ENCODE measurements at regions not wholly inside any gene's neighbourhood (a gene's known extent, or its start where the extent isn't known, plus 50 kb on each side); places are given as distances from the start of the nearest gene placed in this dataset.
"Not testable (repeated sequence)": the region's sequence is repeated elsewhere in the genome, so short reads cannot be mapped to it uniquely, and the experiment has no call there.

DNA sequence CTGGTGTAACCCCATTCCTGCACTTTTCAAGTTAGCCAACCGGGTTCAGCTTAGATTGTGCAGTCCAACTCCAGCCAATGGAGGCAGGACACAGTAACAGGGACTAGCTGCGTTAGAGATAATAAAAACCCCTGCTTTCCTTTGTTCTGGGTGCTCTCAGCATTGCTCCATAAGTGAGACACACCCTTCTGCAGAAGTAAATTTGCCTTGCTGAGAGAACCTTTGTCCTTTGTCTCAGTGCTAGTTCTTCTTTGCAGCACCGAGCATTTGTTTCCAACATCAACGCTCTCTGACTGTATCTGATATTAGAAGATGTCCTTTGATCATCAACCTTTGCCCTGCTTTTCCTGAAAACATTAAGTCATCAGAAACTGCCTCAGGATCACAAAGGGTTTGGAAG lies 169.5 kb upstream of the OR13F1 start:
- no peak for DNase-seq

- no peak for DNase-seq
These were observed 164.4 kb upstream of the OR13F1 start for GRCh38 chr9:104339692-104340091.

GRCh38 chr9:104342552-104342951 lies 161.5 kb upstream of the OR13F1 start:
- DNase-seq, result no peak

DNA sequence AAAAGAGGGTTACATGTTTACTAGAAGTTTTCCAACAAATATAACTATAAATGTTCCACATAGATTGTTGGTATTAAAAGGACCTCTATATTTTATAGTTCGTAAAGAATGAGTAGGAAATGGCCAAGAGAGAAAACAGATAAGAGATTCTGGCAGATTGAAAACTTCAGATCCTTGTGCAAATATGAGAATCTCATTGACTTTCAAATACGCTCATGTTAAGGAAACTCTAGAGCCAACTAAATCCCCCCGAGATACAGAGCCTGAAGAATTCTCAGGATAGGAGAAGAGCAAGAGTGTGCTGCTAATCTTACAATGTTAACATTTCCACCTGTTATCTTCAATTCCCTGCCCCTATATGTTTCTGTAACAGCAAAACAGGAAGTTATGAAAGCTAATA lies 159.0 kb upstream of the OR13F1 start:
- no peak for DNase-seq

DNA sequence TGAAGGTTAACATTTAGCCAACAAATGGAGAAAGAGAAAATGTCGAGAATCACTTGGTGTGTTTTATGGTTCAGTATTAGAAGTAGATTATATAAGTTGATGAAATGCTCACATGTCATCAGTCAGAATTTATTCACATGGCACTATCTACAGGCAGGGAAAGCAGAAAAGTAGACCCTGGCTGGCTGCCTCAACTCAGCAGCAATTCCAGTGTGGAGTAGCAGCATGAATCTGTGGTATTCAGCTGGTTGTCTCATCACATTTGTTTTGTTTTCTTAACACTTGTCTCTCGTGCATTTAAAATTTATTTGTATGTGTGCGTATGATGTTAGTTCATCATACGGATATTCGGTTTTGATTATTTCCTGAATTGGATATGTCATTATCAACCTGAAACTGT lies 153.5 kb upstream of the OR13F1 start:
- no peak for DNase-seq

GRCh38 chr9:104351726-104352125 lies 152.3 kb upstream of the OR13F1 start:
- no peak for DNase-seq

GRCh38 chr9:104361207-104361606 lies 142.9 kb upstream of the OR13F1 start:
- no peak for DNase-seq

DNA sequence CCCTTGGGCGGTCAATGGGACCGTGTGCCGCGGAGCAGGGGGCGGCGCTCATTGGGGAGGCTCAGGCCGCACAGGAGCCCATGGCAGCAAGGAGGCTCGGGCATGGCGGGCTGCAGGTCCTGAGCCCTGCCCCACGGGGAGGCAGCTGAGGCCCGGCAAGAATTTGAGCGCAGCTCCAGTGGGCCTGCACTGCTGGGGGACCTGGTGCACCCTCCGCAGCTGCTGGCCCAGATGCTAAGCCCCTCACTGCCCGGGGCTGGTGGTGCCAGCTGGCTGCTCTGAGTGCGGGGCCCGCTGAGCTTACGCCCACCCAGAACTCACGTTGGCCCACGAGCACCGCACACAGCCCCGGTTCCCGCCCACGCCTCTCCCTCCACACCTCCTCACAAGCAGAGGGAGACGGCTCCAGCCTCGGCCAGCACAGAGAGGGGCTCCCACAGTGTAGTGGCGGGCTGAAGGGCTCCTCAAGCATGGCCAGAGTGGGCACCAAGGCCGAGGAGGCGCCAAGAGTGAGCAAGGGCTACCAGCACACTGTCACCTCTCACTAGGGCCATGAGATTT lies 141.1 kb upstream of the OR13F1 start:
- no peak for DNase-seq

GRCh38 chr9:104367507-104367906 lies 136.6 kb upstream of the OR13F1 start:
- DNase-seq, result peak; percentile 9

- not testable (repeated sequence) for DNase-seq
These were observed 135.7 kb upstream of the OR13F1 start for GRCh38 chr9:104368318-104368717.

DNA sequence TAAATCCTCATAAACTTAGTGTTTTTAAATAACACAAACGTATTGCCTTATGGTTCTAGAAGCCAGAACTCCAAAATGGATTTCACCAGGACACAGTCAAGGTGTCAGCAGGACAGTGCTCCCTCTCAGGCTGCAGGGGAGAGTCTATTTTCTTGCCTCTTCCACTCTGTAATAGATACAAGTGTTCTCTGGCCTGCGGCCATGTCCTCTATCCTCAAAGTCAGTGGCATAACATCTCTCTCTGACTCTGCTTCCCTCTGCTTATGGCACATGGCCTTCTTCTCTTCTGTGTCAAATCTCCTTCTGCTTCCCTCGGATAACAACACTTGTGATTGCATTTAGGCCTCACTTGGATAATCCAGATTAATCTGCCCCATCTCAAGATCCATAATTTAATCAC lies 129.4 kb upstream of the OR13F1 start:
- DNase-seq, result no peak

DNA sequence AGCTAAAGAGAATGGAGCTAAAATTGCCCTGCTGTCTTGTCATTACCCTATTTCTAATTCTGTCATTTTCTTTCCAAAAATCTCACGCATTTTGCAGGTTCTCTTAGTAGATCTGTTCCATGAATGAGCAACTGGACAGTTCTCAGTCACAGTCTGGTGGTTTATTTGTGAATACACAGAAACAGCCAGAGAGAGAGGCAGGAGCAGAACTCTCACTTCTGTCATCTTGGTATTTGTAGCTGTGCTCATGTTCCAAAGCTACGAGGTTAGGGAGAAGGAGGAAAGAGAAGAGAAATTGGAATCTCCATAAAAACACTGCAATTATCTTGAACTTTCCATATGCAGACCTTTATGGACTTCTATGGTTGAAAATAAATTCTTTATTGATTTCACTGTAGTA lies 118.0 kb upstream of the OR13F1 start:
- DNase-seq, result no peak

GRCh38 chr9:104386425-104387069 lies 117.5 kb upstream of the OR13F1 start:
- peak; percentile 34 for DNase-seq

DNA sequence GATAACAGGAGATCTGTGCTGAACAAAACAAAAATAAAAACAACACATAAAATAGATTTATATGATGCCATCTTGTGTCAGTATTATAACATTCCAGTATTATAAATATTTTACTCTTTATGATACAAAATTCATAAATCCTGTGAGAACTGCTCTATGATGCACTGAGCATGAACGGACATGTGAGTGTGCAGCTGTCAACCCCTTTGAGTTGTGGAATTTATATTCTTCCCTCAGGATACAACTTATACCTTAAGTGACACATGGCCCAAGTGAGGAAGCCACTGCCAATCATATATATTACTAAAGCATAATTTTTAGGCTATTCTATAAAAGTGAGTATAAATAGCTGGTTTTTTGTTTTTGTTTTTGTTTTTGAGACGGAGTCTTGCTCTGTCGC lies 116.0 kb upstream of the OR13F1 start:
- no peak for DNase-seq

- DNase-seq, result no peak
These were observed 114.7 kb upstream of the OR13F1 start for GRCh38 chr9:104389341-104389740.

DNA sequence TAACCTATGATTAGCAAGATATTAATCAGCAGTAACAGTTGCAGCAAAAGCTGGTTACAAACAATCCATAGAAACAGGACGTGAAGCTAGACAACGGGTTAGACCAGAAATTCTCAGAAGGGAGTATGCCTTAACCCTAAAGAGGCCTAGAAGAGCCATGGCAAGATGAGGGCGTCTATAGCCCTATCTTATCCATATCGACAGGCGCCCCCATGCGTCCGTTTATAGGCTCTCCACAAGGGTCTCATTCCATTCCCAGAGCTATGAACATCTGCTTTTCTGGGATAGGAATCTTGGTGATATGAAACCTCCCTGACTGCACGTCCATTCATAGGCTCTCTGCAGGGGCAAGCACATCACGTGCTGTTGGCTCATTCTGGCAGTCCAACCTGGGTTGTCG lies 109.2 kb upstream of the OR13F1 start:
- DNase-seq, result not testable (repeated sequence)

DNA sequence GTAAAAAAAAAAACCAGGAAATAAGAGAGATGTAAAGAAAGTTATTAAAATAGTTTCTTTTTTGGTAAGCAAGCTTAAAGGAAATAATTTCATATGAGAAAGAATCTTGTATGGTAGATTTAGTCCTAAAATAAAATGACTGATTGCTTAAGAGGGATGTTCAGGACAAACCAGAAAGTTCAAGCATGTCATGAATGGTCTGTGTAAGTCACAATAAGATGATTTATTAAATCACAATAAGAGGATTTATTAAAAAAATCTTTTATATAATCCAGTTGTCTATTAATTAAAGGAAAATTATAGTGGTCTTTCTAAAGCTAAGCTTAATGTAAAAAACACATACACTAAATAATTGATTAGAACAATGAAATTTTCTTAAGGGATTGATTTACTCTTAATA lies 91.8 kb upstream of the OR13F1 start:
- DNase-seq, result no peak

DNA sequence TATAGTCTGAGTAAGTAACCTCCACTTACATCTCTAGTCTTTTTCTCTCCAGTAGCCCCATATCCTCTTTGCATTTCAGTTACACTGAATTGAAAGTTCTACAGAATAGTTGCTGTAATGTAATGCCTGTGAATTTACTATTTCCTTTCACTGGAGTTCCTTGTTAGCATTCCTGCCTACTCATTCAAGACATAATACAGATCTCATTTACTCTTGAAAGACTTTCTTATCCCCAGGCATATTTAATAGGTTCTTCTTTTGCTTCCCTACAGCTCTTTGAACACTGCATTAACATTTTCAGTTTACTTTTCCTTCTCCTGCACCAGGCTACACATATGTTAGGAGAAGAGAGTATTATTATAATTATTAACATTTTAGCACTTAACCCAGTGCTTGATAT lies 87.6 kb upstream of the OR13F1 start:
- DNase-seq, result no peak

GRCh38 chr9:104417296-104417695 lies 86.8 kb upstream of the OR13F1 start:
- no peak for DNase-seq

DNA sequence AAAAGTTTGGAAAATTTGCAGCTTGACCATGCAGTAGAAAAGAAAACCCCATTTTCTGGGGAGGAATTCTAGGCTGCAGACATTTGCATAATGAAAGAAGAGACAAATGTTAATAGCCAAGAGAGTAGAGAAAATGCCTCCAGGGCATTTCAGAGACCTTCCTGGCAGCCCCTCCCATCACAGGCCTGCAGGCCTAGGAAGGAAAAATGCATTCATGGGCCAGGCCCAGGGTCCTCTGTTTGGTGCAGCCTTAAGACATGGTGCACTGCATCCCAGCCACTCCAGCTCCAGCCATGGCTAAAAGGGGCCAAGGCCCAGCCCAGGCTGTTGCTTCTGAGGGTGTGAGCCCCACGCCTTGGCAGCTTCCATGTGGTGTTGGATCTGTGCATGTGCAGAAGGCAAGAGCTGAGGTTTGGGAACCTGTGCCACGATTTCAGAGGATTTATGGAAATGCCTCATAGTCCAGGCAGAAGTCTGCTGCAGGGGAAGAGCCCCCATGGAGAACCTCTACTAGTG lies 75.0 kb upstream of the OR13F1 start:
- no peak for DNase-seq

- no peak for DNase-seq
These were observed 69.0 kb upstream of the OR13F1 start for GRCh38 chr9:104435059-104435458.

GRCh38 chr9:104448036-104448435 lies 56.0 kb upstream of the OR13F1 start:
- DNase-seq, result no peak
